ENCODE measurements at regions not wholly inside any gene's neighbourhood (a gene's known extent, or its start where the extent isn't known, plus 50 kb on each side); places are given as distances from the start of the nearest gene placed in this dataset.

GRCh38 chr2:147110962-147111361, 733.9 kb upstream of the ACVR2A start:
- no peak for DNase-seq (ENCODE audit: low read depth)

GRCh38 chr2:147110317-147110716, 734.5 kb upstream of the ACVR2A start:
- no peak for DNase-seq (ENCODE audit: low read depth)

- DNase-seq (ENCODE audit: low read depth), result no peak
These were observed 735.5 kb upstream of the ACVR2A start for GRCh38 chr2:147109291-147109690.

GRCh38 chr2:147108548-147108947, 736.3 kb upstream of the ACVR2A start:
- no peak for DNase-seq (ENCODE audit: low read depth)

GRCh38 chr2:147101941-147102790, 742.7 kb upstream of the ACVR2A start:
- no peak for DNase-seq (ENCODE audit: low read depth)

- DNase-seq (ENCODE audit: low read depth), result peak; percentile 19
These were observed 744.3 kb upstream of the ACVR2A start for GRCh38 chr2:147100406-147101035.

- no peak for DNase-seq (ENCODE audit: low read depth)
These were observed 745.0 kb upstream of the ACVR2A start for GRCh38 chr2:147099845-147100244.

- DNase-seq (ENCODE audit: low read depth), result no peak
These were observed 745.9 kb upstream of the ACVR2A start for GRCh38 chr2:147098940-147099339.

GRCh38 chr2:147097747-147098146, 747.1 kb upstream of the ACVR2A start:
- no peak for DNase-seq (ENCODE audit: low read depth)

- DNase-seq (ENCODE audit: low read depth), result no peak
These were observed 748.2 kb upstream of the ACVR2A start for GRCh38 chr2:147096671-147097070.

- DNase-seq (ENCODE audit: low read depth), result no peak
These were observed 749.5 kb upstream of the ACVR2A start for GRCh38 chr2:147095376-147095775.

- no peak for DNase-seq (ENCODE audit: low read depth)
These were observed 750.8 kb upstream of the ACVR2A start for GRCh38 chr2:147094077-147094476.

GRCh38 chr2:147092266-147092665, 752.6 kb upstream of the ACVR2A start:
- DNase-seq (ENCODE audit: low read depth), result no peak

GRCh38 chr2:147091448-147091847, 753.4 kb upstream of the ACVR2A start:
- no peak for DNase-seq (ENCODE audit: low read depth)

GRCh38 chr2:147088871-147089270, 756.0 kb upstream of the ACVR2A start:
- no peak for DNase-seq (ENCODE audit: low read depth)

GRCh38 chr2:147086715-147087114, 758.1 kb upstream of the ACVR2A start:
- no peak for DNase-seq (ENCODE audit: low read depth)

- no peak for DNase-seq (ENCODE audit: low read depth)
These were observed 761.2 kb upstream of the ACVR2A start for GRCh38 chr2:147083664-147084063.

GRCh38 chr2:147082850-147083522, 761.8 kb upstream of the ACVR2A start:
- DNase-seq (ENCODE audit: low read depth), result peak; percentile 40

- no peak for DNase-seq (ENCODE audit: low read depth)
These were observed 763.0 kb upstream of the ACVR2A start for GRCh38 chr2:147081831-147082230.

- peak; percentile 19 for DNase-seq (ENCODE audit: low read depth)
These were observed 768.2 kb upstream of the ACVR2A start for GRCh38 chr2:147076634-147077033.

- no peak for DNase-seq (ENCODE audit: low read depth)
These were observed 776.8 kb upstream of the ACVR2A start for GRCh38 chr2:147068071-147068470.

GRCh38 chr2:147067136-147067535, 777.7 kb upstream of the ACVR2A start:
- DNase-seq (ENCODE audit: low read depth), result no peak

- DNase-seq (ENCODE audit: low read depth), result no peak
These were observed 782.8 kb upstream of the ACVR2A start for GRCh38 chr2:147062073-147062472.
